ENCODE measurements at regions not wholly inside any gene's neighbourhood (a gene's known extent, or its start where the extent isn't known, plus 50 kb on each side); places are given as distances from the start of the nearest gene placed in this dataset.

DNA sequence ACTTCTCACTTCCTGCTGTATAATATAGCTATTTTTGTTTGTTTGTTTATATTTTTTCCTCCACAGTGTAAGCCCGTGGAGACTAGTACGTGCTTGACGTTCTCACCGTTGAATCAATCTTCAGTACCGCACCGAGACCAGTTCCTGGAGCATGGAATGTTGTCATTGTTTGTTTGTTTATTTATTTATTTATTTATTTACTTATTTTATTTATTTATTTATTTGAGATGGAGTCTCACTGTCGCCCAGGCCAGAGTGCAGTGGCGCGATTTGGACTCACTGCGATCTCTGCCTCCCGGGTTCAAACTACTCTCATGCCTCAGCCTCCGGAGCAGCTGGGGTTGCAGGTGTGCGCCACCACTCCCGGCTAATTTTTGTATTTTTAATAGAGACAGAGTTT is 506.6 kb upstream of the TMEM132C start:
- H2AFZ ChIP-seq (ENCODE audit: low read length), result no peak overlapping the region
- no peak for DNase-seq
- WGBS (ENCODE audit: extremely low coverage, insufficient read length, low lambda C conversion rate), result no CpG with 5 or more reads among the region's 14 CpGs

More for the DNA sequence above, 506.6 kb upstream of the TMEM132C start:
- H3K27ac Mint-ChIP-seq, result no peak overlapping the region
- H3K4me3 Mint-ChIP-seq, result no peak overlapping the region
- H3K4me1 Mint-ChIP-seq, result peaks cover 10 to 13% of the 10 kb centered on the region in 2 experiments
- Histone ChIP-seq H3K27ac (ENCODE audit: insufficient read length, low read depth, low read length) (no peak overlapping the region), H4K8ac (replicated peaks; ENCODE audit: insufficient read length, low read depth, low read length) (no peak overlapping the region), H3T11ph (ENCODE audit: low read length) (no peak overlapping the region), H3K4ac (ENCODE audit: low read depth, low read length) (no peak overlapping the region), H4K20me1 (ENCODE audit: control insufficient read depth, insufficient read depth, insufficient read length) (no peaks in the 10 kb centered on the region), H3K14ac (ENCODE audit: insufficient read depth, low read length) (no peak overlapping the region), H3K9me3 (ENCODE audit: control insufficient read depth, low read depth, low read length) (no peaks in the 10 kb centered on the region), H3K4me2 (ENCODE audit: insufficient read depth, insufficient read length, low read length) (no peak overlapping the region), H3K56ac (ENCODE audit: insufficient read length, low read depth, low read length) (no peak overlapping the region), H3K4me1 (ENCODE audit: insufficient read depth, low read length) (no peaks in the 10 kb centered on the region), H2BK12ac (ENCODE audit: insufficient read length, low read depth, low read length) (no peak overlapping the region), H2BK120ac (ENCODE audit: low read depth, low read length, poor library complexity, severe bottlenecking) (no peak overlapping the region), H2AK5ac (ENCODE audit: insufficient read length, low read length) (no peak overlapping the region), H3K9ac (ENCODE audit: extremely low read depth, insufficient read length, low read length) (no peak overlapping the region), H2BK20ac (ENCODE audit: low read depth, low read length, poor library complexity, severe bottlenecking) (no peak overlapping the region), H3K23ac (ENCODE audit: insufficient read length, low read depth, low read length) (no peak overlapping the region), H4K91ac (ENCODE audit: insufficient read length, low read depth, low read length) (no peak overlapping the region), H3K79me1 (ENCODE audit: insufficient read depth, low read depth, low read length, poor library complexity, severe bottlenecking) (no peaks in the 10 kb centered on the region), H3K23me2 (ENCODE audit: insufficient read length, low read depth, low read length, poor library complexity, severe bottlenecking) (no peaks in the 10 kb centered on the region), H4K5ac (ENCODE audit: insufficient read length, low read depth, low read length) (no peak overlapping the region), H3K18ac (ENCODE audit: insufficient read length, low read depth, low read length) (no peak overlapping the region), H2BK15ac (ENCODE audit: low read depth, low read length) (no peak overlapping the region), H3K79me2 (ENCODE audit: insufficient read depth, low read length) (no peaks in the 10 kb centered on the region), H2BK5ac (ENCODE audit: insufficient read length, low read length) (no peak overlapping the region), H3K27me3 (ENCODE audit: insufficient read depth, low read length) (no peaks in the 10 kb centered on the region)
- H3K27me3 Mint-ChIP-seq (ENCODE audit: low read depth), result peaks cover 7% of the 10 kb centered on the region
- TF ChIP-seq, protein P1, sequence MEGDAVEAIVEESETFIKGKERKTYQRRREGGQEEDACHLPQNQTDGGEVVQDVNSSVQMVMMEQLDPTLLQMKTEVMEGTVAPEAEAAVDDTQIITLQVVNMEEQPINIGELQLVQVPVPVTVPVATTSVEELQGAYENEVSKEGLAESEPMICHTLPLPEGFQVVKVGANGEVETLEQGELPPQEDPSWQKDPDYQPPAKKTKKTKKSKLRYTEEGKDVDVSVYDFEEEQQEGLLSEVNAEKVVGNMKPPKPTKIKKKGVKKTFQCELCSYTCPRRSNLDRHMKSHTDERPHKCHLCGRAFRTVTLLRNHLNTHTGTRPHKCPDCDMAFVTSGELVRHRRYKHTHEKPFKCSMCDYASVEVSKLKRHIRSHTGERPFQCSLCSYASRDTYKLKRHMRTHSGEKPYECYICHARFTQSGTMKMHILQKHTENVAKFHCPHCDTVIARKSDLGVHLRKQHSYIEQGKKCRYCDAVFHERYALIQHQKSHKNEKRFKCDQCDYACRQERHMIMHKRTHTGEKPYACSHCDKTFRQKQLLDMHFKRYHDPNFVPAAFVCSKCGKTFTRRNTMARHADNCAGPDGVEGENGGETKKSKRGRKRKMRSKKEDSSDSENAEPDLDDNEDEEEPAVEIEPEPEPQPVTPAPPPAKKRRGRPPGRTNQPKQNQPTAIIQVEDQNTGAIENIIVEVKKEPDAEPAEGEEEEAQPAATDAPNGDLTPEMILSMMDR (conservative IDR thresholded peaks at IDR 0.05), result no peak
- peaks cover 3 to 17% (median 7%) of the 10 kb centered on the region in 3 experiments; a peak in 5 of 7 replicates for H3K36me3 Mint-ChIP-seq (ENCODE audit: insufficient read depth in 1 of 3, low read depth in 3 of 3)
- H3K9me3 Mint-ChIP-seq, result peaks cover 17 to 20% of the 10 kb centered on the region in 2 experiments

Measured in H9 (cell line).